Umbilical cord (tissue), 1 donor: ENCODE measurements at regions not wholly inside any gene's neighbourhood (a gene's known extent, or its start where the extent isn't known, plus 50 kb on each side); places are given as distances from the start of the nearest gene placed in this dataset.
"Not testable (repeated sequence)": the region's sequence is repeated elsewhere in the genome, so short reads cannot be mapped to it uniquely, and the experiment has no call there.

Experiments
- DNase-seq: peaks from one replicate; pipeline ENCODE4 v3.0.0-alpha.2; 2015; ENCODE audit warnings: low spot score

DNA sequence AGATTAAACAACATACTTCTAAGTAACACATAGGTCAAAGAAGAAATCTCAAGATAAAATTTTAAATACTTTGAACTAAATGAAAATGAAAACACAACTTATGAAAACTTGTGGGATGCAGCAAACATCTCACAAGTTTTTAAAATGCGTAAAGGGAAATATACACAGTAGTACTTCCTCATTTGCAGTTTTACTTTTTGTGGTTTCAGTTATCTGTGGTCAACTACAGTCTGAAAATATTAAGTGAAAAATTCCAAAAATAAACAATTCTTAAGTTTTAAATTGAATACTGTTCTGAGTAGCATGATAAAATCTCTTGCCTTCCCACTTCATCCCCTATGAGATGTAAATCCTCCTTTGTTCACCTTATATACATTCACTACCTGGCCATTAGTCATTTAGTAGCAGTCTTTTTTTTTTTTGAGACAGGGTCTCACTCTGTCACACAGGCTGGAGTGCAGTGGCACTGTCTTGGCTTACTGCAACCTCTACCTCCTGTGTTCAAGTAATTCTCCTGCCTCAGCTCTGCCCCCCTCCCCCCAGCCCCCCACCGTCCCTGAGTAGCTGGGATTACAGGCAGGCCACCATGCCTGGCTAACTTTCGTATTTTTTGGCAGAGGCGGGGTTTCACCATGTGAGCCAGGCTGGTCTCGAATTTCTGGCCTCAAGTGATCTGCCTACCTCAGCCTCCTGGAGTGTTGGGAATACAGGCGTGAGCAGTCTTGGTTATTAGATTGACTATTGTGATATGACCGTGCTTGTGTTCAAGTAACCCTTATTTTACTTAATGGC lies 154.6 kb upstream of the AHI1 start:
- no peak for DNase-seq

DNA sequence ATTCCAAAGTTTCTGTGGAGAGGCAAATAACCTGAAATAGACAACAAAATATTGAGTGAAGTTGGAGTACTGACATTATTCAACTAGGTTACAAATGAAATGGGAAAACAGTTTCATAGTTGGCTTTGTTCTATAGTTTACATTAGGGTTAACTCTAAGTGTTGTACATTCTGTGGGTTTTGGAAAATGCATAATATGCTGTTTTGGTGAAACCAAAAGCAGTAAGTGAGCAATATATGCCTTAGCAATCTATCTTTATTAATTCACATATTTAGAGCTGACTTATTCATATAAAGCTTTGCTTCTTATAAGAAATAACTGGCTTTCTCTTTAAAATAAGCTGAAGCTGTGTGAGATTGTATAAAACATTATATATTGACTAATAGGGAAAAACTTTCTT lies 157.5 kb upstream of the AHI1 start:
- no peak for DNase-seq

DNA sequence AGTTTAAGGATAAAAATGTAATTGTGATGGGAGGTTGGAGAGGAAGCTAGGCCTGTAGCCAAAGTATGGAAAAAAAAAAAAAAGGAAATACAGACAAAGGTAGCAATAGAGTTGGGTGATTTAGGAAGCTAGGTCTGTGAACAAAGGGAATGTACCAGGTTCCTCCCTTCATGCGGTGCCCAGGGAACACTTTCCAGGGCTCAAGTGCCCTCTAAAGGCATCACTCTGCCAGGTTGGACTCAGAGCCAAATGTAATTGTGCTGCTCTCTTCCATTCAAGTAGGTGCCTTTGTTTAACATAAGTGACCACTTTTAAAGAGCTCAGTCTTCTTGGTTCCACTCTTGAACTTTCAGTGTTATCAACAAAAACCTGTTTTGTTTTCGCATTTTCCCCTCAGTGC lies 159.7 kb upstream of the AHI1 start:
- no peak for DNase-seq

DNA sequence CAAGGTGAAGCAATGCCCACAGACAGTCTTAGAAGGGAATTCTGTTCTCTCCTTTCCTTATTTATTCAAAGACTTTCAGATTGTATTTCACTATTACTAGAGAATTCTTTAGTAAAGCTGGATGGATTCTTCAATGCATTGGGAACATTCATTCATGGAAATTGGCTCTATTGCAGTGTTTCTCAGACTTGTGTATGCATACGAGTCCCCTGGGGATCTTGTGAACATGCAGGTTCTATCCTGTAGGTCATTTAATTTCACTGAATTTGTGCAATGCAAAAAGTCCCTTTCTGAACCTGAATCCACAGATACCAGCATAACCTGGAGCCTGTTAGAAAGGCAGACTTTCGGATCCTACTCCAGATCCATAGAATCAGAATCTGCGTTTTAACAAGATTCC lies 160.9 kb upstream of the AHI1 start:
- no peak for DNase-seq

DNA sequence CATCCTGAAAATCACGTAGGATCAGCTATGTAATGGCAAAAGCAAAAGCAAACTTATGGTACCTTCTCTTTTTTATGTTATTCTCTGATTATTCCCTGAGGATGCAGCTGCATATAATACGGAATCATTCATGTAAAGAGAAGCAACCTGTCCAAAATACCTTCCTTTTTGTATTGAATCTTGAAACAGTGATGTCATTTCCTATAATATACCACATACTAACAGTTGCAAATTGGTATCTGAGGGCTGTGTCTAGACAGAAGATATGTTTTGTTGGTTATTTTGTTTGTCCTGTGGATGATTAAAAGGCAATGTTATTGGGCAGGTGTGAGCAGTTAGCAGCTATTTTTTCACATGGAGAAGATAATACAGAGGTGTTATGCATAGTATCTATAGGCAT lies 161.4 kb upstream of the AHI1 start:
- DNase-seq, result no peak

DNA sequence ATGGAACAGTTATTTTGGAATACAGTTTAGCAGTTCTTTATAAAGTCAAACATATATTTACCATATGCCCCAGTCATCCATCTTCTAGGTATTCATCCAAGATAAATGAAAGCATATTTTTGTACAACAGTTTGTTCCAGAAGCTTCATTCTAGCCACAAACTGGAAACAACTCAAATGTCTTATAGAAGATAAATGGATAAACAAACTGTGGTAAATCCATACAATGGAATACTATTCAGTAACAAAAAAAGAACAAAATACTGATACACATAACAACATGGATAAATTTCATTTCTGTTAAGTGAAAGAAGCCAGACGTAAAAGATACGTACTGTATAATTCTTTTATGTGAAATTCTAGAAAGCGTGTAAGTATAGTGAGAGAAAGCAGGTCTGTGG lies 167.0 kb upstream of the AHI1 start:
- DNase-seq, result no peak

DNA sequence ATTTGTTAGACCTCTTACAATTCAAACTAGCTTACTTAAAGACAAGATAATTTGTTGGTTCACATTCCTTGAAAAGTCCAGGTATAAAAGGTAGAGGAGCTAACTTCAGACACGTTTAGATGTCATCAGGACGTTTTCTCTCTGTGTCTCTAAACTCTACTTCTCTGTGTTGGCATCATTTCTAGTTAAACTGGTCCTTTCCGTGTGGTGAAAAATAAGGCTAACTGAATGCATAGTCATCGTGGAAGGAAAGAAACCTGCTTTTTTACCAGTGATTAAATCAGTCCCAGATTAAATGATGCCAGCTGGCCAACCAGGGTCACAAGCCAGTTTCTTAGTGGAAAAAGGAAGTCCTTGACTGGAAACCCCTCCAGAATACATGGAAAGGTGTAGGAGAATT lies 168.4 kb upstream of the AHI1 start:
- DNase-seq, result no peak

DNA sequence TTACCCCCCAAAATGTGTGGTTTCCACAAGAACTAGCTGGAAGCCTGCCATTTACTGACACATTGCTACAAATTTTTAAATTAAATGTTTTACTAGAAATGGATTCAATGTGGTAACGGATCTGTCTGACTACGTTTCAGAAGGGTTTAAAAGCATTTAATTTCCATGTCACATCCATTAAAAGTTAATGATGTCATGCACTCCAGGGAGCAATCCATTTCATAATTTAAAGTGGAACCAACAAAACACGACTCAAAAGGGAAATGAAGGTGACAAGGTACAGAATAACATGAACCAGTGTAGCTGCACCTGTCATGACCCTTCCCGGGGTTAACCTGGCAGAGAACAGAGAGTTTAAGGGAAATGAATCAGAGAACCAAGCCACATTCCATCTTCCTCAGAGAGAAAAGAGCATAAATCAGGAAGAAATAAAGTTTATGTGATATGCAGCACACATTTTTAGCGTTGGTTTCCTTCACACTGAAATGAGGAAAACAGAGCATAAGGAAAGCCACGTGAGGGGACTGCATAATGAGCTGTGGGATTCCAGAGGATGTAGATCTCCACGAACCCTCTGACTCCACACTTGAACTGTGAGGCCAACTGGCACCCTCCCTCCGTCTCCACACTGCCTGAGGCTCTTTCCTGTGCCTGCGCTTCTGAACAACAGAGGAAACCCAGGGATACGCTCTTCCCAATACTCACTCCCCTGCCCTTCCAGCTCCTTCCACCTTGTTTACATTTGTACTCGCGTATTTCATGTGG lies 170.3 kb upstream of the AHI1 start:
- peak; percentile 25 for DNase-seq

DNA sequence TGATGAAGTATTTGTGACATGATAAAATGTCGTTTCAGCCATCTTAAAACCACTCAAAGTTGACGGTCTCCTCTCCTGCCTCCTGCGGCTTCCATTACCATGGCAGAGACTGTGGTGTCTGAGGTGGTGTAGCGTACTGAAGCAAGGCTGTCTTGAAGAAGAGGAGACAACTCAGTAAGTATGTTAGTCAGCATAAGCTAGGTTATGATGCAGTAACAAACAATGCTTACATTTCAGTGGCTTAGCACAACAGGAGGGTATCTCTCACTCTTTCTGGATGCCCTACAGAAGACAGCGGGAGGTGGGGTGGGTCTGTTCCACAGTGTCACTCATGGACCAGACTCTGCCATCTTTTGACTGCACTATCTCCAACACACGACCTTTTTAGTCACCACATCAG lies 174.7 kb upstream of the AHI1 start:
- no peak for DNase-seq

DNA sequence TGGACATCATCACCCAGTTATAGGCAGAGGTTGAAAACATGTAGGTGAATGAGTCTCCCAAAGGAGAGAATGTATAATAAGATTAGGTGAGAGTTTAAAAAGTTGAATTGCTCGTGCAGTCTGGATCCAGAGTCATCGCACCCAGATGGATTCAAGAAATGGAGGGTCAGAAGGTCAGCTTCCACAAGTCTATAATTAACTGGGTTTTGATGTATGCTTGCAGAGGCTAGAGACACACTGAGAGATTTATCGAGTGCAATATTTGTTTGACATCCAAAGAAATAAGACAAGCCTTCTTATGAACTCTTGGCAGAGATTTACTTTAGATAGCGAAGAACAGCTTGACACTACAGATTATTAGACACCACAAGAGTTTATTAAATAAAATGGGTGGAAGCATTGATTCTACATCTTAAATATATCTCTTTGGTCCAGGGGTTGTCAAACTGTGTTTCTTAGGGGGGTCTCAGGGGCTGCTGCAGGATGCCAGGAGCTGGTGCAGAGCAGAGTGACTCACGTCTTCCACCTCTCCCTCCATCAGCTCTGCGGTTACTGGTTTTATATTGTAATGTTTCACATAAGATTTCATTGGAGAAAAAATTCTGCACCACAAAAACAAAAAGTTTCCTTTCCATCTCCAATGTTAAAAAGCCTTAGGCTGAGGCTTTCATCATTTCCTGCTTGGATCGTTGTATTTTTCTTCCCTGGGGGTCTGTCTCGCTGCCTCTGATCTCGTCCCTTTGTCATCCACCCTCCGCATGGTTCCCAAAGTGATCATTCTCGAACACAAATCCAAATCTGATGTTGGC lies 176.2 kb upstream of the AHI1 start:
- DNase-seq, result peak; percentile 28

DNA sequence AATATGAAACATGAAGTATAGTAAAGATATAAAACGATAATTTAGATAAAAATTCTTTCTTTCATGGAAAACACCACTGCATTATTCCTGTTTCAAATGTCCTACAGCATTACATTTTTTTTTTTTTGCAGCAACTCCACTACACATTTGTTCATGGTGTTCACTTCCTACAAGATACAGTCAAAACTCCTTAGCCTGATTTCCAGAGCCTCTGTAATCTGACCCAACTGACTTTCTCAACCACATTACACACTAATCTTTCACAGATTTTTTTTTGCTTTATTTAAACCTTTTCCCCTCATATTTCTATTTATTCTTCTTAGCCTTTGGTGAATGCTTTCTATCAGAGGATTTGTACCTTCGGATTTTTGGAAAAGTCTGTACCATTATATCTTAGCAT lies 176.5 kb upstream of the PDE7B start:
- peak; percentile 18 for DNase-seq

DNA sequence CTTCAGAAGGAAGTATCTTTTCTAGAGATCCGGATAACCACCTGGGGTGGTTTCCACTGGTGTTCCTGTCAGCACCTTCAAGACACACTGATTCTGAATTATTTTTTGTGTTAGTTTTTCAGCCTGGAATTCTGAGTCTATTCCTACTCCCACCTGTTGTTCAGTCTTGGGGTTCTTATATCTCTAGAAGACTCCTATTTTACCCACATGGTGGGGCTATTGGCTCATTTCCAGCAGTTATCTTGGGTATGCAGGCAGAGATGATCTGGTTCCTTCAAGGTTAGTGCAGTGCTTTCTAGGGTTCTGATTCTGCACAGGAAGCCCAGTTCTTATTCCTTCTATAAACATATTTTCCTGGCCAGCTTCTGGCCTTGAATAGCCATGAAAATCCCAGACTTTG lies 175.6 kb upstream of the PDE7B start:
- peak; percentile 30 for DNase-seq

DNA sequence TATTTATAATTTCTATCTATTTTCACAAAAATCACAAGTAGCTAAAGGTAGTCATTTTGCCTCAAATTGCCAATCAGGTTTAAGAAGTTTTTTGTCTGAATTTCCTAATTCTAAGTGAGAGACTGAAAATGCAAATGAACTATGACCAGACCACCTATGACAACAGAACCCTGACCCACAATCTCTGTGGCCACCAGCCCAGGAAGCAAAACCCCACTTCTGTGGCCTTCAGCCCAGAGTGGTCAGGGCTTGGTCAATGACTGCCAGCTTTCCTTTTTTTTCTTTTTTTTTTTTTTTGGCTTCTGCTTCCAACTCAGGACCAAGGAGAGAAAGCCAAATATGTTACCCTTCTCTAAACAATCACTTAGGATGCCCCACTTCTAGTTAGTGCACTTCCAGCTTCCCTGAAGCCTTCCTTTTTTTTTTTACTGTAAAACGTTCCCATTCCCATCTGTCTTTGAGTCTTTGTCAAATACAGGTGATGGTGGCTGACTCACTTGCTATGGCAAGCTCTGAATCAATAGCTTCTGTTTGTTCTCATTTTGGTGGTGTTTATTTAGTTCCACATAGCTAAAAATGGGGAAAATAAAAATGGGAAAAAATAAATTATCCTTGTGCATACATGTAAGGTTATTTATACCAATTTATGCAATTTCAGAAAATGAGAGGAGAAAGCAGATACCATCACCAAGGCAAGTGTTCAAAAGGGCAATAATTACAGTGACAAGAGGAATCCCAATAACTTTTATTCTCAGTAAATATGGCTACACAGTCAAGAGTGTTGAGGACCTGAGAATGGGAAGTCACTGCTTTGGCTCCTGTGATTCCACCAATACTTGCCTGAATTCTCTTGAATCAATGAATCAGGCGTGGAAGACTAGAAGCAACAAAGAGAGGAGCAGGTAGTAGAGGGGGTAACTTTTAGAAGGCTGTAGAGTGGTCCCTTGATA lies 170.3 kb upstream of the PDE7B start:
- DNase-seq, result no peak

DNA sequence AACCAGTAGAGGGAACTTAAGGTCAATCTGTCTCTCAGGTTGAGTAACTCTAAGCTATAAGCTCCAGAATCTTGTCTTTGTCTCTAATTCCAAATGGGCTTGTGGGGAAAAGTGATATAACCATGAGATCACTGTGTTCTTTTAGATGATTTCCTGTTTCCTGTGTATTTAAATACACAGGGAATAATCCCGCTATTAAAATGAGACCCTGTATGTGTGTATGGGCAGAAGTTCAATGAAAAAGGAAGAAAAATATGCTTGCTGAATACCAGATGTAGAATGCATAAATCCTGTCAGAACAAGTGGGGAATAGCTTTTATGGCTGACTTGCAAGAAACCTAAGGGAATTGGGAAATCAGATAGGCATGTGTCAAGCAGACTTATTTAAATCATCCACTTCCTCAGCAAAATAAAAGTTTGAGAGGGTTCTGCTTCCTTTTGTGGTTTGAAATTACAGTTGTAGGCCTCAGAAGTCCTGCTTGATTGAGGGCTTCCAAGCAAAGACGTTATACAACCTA lies 164.7 kb upstream of the PDE7B start:
- peak; percentile 54 for DNase-seq

DNA sequence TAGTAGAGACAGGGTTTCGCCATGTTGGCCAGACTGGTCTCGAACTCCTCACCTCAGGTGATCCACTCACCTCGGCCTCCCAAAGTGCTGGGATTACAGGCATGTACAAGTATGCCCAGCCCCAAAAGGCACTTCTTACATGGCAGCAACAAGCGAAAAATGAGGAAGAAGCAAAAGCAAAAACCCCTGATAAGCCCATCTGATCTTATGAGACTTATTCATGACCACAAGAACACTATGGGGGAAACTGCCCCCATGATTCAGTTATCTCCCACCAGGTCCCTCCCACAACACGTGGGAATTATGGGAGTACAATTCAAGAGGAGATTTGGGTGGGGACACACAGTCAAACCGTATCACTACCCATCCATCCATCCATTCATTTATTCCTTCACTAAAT lies 163.0 kb upstream of the PDE7B start:
- not testable (repeated sequence) for DNase-seq

DNA sequence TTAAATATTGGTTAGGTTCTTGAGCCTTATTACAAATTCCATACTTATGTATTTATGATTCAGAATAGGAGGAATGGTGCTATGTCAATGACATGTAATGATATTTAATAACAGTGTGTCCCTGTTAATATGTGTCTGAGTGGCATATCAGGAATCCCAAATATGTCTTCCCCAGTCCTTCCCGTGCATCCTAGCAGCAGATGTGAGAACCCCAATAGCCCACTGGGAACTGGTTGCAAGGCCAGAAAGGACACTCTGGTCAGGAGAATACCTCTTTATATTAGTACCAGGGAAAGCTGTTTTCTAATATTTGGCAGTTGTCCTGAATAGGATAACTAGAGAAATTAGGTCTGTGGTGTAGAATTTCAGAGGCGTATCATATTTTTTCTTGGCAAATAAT lies 159.1 kb upstream of the PDE7B start:
- no peak for DNase-seq

DNA sequence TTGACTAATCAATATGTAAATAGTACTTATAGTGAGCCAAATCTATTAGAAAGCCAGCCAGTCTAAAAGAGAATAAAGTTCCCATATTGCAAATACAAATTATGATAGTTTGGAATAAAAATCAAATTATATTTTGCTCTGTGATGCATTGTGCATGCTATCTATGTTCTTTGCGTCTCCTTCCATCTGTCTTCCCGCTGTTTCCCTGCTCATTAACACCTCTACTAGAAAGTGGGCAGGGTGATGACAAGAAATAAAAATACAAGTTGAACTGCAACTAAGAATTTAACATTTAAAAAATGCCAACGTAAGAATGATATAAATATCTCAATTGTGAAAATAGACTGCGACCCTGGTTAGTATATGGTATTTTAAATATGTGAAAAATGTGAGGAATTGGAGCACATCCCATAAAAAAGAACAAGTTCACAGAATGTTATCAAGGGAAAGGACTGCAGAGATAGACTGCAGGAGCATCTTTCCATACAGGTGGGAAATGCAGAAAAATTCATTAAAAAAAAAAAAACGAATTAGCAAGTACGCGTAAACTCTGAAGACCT lies 157.6 kb upstream of the PDE7B start:
- no peak for DNase-seq

DNA sequence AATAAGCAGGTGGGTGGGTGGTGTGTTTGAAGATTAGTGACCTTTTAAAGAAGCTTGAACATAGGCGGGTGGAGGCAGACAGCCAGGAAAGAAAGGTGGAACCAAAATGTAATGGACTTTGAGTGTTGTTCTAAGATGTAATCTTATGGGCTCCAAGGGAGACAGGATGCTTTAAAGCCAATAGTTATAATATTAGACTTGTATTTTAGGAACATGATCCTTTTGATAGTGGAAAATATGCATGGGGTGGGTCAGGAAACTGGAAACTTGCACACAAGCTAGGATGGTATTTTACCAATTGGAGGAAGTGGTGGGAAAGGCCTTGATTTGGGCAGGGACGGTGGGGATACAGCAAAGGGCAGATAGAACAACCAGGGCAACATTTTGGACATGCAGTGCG lies 151.8 kb upstream of the PDE7B start:
- no peak for DNase-seq

DNA sequence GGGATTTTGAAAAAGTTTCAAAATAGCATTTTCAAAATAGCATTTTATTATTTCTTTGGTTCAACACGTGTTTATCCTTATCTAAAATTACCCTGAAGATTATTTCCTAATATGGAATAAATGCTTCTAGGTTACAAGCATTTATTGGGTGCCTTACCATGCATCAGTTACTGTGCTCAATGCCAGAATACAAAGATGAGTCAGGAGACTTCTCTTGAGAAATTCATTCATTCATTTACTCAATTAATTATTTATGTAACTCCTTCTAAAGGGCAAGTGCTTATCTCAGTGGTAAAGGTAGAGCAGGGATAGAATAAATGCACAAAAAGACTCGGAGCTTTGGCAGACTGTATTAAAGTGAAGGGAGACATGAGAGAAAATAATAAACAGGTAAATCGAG lies 150.1 kb upstream of the PDE7B start:
- DNase-seq, result no peak

DNA sequence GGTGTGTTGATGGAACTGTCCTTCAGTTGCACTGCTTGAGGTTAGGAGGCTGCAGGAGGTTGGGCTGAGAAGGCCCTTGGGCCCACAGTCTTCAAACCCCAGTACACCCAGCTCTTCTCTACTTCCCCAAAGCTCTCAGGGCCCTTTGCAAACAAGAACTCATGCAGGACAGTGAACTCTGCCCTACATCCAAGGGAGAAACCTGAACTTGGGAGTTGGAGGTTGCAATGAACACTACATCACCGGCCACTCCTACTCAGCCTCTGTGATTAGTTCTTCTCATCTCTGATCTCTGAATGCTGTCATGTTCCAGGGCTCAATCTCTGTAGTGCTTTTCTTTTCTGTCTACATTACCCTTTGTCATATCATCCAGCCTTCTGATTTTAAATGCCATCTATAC lies 148.5 kb upstream of the PDE7B start:
- DNase-seq, result no peak

DNA sequence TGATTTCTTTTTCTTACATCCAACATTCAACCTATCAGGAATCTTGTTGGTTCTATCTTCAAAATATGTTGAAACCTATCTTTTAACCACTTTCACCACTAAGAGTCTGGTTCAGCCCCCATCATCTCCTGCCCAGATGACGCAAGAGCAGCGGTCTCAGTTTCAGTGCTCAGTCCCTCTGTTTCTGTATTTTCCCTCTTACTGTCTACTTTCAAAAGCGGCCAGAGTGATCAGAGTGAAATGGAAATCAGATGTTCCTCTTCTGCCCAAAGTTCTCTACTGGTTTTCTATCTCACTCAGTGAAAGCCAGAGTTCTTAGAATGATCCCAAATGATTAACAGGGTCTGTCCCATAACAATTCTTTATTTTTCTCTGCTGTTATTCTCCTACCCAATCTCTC lies 147.9 kb upstream of the PDE7B start:
- DNase-seq, result no peak
